ENCODE measurements at regions not wholly inside any gene's neighbourhood (a gene's known extent, or its start where the extent isn't known, plus 50 kb on each side); places are given as distances from the start of the nearest gene placed in this dataset.
"Not testable (repeated sequence)": the region's sequence is repeated elsewhere in the genome, so short reads cannot be mapped to it uniquely, and the experiment has no call there.

DNA sequence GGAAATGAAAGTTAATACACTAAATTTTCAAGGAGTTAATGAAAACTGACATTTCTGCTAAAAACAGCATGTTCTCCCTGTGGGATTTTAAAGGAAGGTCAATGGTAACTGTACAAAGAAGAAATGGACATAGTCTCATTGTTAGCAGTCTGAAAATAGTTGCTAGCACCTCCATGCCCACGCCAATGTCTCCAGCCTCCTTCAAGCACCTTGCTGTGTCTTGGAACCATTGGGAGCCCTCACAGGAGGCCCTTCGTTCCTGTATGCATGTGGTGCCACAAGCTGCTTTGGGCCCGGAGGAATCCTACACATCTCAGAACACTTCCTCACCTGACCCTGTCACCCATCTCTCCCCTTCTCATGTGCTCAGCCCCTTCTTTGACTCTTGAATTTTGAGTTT, 2888.1 kb downstream of the RPIA start:
- not testable (repeated sequence) for TF ChIP-seq CTCF (IDR thresholded peaks at IDR 0.05; ENCODE audit: low read depth, low read length); EZH2phosphoT487 (IDR thresholded peaks at IDR 0.05; ENCODE audit: low read depth)

All from OCI-LY3 (cell line).